PC-3 (cell line): ENCODE measurements at regions not wholly inside any gene's neighbourhood (a gene's known extent, or its start where the extent isn't known, plus 50 kb on each side); places are given as distances from the start of the nearest gene placed in this dataset.

Source experiments
- EZH2 ChIP-seq: fragments of 300-600 bp; sonication (generic); IDR thresholded peaks from one replicate; pipeline ENCODE4 v1.6.1; 2017; ENCODE audit warnings: antibody characterized with exemption, mild to moderate bottlenecking, low read length; ENCODE audit not compliant: unreplicated experiment
- TF ChIP-seq, protein P1 (sequence below): fragments of 300-600 bp; sonication (generic); conservative IDR thresholded peaks from 2 replicates; pipeline ENCODE4 v1.5.1; 2017; ENCODE audit warnings: antibody characterized with exemption, low read depth, mild to moderate bottlenecking, low read length

DNA sequence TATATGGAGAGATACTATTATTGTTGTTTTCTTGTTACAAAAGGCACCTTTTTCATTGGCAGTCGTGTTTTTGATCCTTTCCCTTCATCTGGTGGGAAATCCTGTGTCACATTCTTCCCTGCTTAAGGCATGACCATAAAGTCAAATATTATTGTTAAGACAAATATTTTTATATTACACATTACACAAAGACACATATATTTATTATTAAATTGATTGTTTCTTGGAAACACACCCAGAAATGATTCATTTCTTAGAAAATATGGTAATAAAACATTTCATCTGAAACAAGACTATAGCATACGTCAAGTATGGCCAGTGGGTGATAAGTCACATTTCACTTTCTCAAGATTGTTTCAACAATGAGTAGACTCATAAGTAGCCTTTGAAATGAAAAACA, 77.3 kb downstream of the KCTD12 start:
- TF ChIP-seq, protein P1, sequence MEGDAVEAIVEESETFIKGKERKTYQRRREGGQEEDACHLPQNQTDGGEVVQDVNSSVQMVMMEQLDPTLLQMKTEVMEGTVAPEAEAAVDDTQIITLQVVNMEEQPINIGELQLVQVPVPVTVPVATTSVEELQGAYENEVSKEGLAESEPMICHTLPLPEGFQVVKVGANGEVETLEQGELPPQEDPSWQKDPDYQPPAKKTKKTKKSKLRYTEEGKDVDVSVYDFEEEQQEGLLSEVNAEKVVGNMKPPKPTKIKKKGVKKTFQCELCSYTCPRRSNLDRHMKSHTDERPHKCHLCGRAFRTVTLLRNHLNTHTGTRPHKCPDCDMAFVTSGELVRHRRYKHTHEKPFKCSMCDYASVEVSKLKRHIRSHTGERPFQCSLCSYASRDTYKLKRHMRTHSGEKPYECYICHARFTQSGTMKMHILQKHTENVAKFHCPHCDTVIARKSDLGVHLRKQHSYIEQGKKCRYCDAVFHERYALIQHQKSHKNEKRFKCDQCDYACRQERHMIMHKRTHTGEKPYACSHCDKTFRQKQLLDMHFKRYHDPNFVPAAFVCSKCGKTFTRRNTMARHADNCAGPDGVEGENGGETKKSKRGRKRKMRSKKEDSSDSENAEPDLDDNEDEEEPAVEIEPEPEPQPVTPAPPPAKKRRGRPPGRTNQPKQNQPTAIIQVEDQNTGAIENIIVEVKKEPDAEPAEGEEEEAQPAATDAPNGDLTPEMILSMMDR: no peak
- no peak for TF ChIP-seq EZH2
